GM19463 (cell line): ENCODE measurements at regions not wholly inside any gene's neighbourhood (a gene's known extent, or its start where the extent isn't known, plus 50 kb on each side); places are given as distances from the start of the nearest gene placed in this dataset.
"Not testable (repeated sequence)": the region's sequence is repeated elsewhere in the genome, so short reads cannot be mapped to it uniquely, and the experiment has no call there.

ENCODE experiments used
- ATAC-seq: cut with Tn5 transposase; IDR thresholded peaks from one replicate; pipeline ENCODE4 v1.9.1; 2021; ENCODE audit warnings: mild to moderate bottlenecking, moderate library complexity; ENCODE audit not compliant: unreplicated experiment

DNA sequence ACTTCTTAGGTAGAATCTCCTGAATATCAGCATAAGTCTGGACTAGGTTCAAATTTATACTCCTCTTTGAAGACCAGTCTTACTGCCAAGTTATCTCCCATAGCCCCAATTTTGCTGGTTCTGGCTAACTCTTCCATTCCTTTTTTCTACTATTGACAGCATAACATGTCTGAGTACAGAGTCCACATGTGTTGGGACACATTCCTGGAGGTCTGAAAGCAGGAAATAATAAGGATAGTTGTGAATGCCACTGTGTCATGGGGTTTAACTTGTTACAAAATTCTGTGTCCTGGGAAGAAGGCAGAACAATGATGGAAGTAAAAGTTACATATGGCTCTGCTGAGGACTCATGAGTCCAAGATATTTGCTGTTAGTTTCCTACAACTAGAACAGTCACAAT lies 57.4 kb upstream of the ZBTB20 start:
- ATAC-seq: no peak

DNA sequence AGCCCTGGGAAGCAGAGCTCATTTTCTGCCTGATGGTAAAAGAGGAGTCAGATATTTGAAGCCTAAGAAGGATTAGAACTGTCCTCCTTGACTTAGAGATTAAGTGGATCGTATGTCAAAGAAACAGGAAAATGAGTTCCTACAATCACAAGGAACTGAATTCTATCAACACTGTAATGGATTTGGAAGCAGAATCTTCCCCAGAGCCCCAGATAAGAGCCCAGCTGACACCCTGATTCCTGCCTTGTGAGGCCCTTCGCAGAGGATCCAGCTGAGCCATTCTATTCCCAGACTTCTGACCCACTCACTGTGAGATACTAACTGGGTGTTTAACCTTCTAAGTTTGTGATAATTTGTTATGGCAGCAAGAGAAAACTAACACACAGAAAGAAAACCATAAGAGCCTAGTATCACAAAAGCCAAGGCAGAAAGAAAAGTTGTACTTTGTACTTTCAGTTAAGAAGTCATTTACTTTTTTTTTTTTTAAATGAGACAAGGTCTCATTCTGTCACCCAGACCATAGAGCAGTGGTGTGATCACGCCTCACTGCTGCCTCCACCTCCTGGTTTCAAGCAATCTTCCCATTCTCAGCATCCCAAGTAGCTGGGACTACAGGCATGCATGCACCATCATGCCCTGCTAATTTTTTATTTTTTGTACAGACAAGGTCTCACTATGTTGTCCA lies 61.1 kb upstream of the ZBTB20 start:
- no peak for ATAC-seq

DNA sequence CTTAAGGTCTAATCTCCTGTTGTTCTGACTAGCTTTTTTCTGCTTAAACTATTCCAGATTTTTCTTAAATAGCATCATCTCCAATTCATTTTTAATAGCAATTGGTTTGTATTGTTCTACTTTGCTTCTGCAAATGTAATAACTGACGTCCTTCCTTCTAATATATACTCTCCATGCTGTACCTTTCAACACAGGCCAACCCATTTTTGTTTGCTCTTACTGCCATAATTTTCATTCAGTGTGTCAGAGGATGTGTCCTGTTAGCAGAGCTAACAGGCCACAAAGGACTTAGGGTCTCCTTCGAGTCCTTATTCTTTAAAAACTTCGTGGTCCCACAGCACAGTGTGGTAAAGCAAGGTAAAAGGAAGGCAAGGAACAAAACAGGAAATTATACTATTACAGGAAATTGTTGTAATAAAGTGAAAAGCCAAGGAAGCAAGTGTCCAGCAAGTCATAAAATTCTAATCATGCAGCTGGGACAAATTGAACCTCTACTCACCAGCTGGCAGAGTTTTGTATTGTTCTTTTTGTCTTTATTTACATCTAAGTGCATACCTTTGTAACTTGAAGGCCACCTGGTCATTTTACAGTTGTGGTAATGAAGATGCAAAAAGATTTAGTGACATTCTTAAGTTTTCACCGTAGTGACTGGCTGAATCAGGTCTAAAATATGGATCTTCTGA lies 64.9 kb upstream of the ZBTB20 start:
- ATAC-seq: no peak

DNA sequence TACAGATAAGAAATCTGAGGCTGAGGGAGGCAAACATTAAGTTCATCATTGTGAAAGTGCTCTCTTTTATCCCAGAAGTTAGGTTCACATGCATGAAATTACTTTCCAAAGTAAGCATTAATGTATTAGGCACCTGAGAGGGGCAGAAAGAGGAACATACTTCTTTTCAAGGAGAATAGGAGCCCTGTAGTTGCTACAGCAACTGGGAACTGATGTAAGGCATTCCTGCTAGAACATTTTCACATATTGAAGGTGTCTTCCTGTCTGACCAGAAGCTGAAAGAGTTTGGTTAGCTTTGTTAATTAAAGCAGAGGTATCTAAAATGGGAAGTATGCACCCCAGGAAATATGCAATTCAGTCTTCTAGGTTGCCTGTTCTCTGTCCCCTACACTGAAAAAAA lies 65.5 kb upstream of the ZBTB20 start:
- no peak for ATAC-seq

DNA sequence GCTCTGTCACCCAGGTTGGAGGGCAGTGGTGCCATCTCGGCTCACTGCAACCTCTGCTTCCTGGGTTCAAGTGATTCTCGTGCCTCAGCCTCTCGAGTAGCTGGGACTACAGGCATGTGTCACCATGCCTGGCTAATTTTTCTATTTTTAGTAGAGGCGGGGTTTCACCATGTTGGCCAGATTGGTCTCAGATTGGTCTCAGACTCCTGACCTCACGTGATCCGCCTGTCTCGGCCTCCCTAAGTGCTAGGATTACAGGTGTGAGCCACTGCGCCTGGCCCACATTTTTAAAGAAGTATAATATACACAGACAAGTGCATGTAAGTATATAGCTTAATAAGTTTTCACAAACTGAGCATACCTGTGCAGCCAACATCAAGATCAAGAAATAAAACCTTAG lies 66.0 kb upstream of the ZBTB20 start:
- ATAC-seq: not testable (repeated sequence)

DNA sequence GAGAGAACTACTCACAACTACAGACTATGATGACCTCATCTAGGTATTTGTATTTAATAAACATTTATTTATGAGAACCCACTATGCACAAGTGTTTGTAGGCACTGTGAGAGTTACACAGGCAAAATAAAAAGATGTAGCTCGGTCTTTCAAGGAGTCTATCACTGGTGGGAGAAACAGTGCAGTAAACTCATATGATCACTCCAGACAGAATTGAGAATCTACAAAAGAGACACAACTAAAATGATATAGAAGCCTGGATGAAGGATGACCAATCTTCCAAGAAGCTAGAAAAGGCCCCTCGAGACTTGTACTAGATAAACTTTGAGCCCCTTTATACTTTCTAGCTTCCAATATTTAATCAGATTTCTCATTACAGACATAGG lies 70.2 kb upstream of the ZBTB20 start:
- no peak for ATAC-seq

DNA sequence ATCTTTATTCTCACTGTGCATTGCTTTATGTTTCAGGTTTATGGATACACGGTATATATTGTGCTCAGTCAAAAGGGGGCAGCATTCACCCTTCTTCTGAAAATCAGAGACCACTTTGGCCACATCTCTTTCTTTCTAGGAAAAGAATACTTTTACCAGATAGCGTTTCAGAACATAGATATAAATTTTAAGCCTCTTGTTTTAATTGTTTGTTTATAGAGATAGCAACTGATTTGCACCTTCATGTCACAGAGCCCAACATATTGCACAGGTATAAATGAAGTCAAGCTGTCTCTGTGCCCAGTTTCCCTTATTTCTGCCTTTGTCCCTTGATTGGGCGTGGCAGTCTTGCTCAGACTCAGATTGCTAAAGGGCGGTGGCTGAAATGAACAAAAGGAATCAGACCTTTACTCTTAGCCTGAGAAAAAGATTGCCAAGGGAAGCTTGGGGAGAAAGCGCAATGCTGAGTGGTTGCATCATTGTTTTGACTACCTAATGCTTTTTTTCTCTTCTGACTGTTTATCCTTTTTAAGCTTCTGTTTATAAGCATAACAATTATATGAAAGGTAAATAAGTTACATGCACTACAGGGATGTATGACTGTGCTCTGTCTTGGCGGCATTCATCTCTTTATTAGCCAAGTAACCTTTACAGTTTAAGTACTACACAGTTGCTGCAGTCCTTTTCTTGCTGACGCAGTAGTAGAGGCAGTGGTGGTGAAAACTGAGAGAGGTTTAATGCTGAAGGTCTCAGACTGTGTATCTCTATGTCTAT lies 70.8 kb upstream of the ZBTB20 start:
- peak; percentile 45 for ATAC-seq

DNA sequence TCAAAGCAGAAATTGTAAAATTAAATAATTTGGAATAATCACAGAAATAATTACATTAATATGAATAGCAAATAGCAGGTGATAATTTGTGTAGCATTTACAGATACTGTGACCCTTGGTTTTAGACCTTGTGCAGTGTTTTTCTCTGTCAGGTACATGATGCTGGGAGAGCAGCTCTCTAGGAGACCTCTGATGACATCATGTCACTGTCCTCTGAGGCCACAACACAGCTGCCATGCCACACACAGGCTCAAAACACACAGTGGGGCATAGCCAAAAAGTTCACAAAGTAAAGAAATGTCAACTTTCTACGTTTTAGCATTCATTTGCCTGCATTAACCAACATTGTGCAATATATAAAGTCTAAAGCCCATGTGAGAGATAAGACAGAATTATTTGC lies 71.8 kb upstream of the ZBTB20 start:
- ATAC-seq: no peak

DNA sequence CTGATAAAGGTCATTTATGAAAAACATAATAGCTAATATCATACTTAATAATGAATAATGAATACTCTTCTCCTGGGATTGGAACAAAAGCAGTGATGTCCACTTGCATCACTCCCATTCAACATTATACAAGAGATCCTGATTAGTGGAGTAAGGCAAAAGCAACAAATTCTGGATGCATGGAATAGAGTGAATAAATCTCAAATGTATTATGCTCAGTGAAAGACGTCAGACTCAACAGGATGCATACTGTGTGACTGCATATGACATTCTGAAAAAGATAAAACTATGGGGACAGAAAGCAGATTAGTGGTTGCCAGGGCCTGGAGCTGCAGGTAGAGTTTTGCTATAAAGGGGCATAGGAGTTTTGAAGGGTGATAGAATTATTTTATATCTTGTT lies 77.6 kb upstream of the ZBTB20 start:
- no peak for ATAC-seq

DNA sequence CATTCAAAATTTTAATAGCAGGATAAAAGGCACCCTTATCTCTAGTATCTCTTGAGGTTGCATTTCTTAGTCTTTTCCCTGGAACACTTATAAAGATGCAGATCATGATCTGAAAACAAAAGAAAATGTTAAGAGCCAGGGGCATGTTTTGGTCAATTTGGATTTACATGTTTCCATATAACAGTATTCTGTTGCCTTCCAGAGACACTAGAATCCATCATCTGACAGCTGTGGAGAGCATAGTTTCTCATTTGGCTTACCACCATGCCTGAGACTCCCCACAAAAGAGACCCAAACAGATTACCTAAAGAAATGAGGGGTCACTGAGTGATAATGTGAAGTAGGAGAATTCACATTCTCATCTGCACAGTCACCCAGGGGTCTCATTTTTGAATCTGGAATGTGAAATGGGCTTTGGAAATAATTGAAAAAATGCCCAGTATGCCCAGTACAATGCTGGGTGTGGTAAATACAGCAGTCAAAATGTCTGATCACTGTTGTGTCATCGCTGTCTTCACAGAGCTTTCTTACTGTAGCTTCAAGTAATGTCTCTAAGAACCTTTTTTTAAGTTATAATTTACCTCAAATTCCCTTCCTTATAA lies 79.9 kb upstream of the ZBTB20 start:
- ATAC-seq: no peak

DNA sequence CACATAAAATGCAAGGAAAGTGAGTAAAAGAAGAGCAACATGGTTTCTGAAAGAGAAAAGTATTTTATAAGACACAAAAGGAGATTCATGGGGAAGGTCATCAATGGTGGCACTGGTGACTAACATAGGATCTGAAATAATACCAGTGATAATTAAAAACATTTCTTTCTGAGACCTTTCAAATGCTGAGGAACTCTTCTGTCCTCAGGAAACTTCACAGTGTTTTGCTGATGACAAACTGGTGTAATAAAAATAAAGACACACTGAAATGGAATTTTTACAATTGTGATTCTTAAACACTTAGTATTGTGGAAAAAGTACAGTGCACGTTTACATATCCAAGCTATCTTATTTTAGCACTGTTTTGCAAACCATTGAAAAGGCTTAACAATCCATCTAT lies 80.4 kb upstream of the ZBTB20 start:
- no peak for ATAC-seq

DNA sequence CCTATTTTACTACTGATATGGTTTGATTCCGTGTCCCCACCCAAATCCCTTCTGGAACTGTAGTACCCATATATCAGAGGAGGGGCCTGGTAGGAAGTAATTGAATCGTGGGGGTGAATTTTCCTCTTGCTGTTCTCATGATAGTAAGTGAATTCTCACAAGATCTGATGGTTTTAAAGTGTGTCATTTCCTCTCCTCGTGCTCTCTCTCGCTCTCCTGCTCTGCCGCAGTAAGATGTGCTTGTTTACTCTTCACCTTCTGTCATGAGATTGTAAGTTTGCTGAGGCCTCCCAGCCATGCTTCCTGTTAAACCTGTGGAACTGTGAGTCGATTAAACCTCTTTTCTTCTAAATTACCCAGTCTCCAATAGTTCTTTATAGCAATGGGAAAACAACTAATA lies 81.2 kb upstream of the ZBTB20 start:
- ATAC-seq: no peak

DNA sequence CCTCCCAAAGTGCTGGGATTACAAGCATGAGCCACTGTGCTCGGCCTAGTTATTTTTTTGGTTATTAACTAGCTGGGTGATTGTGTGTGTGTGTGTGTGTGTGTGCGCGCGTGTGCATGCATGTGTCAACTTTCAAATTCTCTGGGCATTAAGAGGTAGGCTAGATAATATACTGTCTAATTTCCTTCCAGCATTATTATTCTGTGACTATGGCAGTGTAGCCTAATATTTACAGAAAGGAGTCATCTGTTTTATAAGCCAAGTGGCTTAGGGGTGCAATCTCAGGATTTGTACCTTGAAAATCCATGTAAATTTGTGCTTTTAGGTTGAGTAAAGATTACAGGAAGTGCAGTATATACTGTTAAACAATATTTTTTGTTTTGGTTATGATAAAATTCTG lies 85.1 kb upstream of the ZBTB20 start:
- no peak for ATAC-seq

DNA sequence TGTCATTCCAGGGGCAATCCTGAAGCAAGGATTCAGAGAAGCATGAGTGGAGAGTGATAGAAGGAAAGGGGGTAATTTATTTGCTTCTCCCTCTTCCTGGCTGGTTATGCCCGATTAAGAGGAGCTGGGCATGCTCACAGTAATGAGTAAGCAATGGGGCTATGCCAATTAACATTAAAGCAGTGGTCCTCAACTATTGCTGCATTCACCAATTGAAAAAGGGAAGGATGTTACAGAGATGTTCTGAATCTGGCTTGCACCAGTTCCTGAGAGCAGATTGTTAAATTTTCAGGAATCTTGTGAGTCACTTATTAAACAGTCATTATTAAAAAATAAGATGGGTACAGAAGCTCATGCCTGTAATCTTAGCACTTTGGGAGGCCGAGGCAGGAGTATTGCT lies 85.9 kb upstream of the ZBTB20 start:
- no peak for ATAC-seq

DNA sequence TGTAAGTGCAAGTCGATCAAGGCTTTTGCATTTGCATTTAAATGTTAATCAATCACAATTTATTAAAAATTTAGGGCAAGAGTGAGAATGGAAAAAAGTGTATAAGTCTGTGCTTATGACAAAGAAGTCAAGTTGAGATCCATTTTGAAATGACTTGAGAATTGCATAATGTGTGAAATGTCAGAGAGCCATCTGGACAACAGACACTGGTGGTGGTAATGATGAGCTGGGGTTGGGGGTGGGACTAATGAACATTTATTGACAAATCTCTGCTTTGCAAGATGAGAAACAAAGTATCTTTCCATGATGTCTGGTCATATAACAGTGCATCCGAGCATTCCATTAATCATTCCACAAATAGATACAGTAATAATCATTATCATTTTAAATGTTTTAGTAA lies 89.4 kb upstream of the ZBTB20 start:
- no peak for ATAC-seq

DNA sequence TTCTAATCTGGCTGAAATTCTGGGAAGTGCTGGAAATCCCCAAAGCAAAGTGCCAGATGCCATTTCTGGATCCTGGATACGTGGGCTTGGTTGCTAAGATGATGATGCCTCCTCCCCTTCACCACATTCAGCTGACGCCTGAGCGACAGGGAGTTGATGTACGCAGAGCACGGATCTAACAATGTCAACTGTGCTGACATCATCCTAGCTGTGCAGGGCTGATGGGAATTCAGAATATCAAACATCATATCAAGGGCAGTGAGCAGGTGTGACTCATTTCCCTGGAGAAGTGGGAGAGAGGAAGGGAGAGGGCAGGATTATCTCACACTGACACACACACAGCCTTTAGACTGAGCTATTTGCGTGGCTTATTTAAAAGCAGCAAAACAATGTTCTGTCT lies 92.6 kb upstream of the ZBTB20 start:
- no peak for ATAC-seq

DNA sequence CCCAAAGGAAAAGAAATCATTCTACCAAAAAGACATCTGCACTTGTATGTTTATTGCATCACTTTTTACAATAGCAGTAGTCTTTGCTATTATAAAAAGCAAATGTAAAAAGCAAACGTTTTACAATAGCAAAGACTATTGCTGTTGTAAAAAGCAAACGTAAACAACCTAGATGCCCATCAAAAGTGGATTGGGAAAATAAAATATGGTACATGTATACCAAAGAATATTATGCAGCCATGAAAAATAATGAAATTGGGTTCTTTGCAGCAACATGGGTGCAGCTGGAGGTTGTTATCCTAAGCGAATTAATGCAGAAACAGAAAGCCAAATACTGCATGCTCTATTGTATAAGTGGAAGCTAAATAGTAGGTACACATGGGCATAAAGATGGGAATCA lies 97.3 kb upstream of the ZBTB20 start:
- no peak for ATAC-seq

DNA sequence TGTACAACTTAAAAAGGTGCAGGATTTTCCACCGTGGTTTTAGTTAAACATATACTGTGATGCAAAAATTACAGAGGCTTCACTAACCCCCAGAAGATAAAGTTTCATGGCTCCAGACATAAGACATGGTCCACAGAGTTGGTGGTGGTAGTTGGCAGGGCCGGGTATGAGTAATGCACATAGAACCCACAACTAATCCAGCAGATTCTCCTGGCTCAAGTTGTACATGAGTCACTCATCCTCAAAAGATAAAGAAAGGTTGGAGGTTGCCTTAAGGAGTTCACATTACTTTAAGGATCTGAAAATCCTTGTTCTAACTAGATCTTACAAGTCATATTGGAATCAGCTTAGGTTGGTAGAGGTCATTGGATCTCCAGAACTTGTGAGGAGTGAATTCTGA lies 98.3 kb upstream of the ZBTB20 start:
- no peak for ATAC-seq

DNA sequence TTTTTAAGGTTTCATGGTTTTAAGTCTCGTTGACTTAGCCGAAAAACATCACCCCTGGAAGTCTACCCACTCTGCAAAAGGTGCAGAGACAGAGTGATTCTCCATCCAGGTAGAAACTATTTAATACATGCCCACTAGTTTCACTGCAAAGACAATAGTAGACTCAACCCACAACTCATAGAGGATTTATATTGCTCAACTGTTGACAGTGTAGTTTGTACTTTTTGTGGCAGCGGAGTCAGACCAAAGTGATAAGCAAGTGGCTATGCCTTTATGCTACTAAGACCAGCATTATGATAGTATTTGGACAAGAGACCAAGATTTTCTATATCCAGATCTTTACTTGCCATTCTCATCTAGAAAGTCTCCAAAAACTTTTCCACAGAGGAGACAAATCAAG lies 98.8 kb upstream of the ZBTB20 start:
- no peak for ATAC-seq

DNA sequence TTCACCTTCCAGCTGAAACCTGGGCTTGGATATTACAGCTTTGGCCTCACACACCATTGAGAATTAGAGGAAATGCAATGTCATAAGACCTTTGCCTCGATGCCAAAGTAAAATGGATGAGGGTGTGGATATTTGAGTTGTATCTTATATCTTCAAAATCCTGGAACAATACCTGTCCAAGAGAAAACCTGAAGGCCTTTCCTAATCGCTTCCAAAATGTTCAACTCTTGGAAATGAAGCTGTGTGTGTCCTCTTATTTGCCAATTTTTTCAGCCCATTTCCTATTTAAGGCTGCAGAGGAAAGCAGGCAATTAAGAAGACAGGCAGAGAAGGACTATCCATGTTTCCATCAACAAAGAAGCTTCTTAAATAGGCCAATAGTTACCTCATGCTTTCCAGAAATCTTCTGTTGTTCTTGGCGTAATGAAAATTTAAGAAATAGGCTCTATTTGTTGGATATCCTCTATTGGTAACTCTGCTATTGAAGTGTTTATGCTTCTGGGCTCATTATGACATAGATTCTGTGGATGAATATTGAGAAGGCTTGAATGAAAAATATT lies 99.5 kb upstream of the ZBTB20 start:
- no peak for ATAC-seq

DNA sequence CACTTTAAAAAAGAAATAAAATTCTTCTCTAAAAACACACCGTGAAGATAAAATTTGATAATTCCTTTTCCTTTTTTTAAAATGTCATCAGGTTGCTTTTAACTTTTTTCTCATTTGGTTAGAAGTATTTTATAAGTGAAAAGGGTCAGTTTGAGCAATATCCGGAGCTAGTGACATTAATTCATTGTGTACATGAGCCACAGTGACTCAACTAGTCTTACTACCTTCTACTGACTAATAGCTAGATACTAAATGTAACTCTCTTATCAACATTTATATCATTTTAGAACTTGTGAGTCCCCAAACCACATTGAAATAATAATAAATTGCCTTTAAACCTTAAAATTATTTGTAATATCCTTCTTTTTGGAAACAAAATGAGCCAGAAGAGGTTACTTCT lies 101.2 kb upstream of the ZBTB20 start:
- no peak for ATAC-seq

DNA sequence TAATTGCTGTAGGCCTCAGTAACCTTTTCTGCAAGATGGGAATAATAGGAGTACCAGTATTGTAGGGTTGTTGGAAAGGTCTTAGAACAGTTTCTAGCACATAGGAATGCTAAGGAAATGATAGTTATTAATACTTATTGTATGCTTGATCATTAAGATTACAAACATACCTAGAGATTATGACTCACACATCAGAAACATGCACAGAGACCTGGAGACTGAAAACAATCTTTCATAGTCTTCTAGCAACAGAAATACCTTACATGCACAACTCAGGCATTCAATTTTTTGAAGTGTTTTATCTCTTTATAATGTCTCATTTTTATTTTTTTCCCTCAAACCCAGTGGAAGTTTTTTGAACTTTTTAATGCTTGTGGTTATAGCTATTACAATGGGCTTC lies 104.4 kb upstream of the ZBTB20 start:
- no peak for ATAC-seq
